ENCODE measurements at regions not wholly inside any gene's neighbourhood (a gene's known extent, or its start where the extent isn't known, plus 50 kb on each side); places are given as distances from the start of the nearest gene placed in this dataset.
A peak's percentile ranks its signal among the peaks of the same experiment; 100 is the strongest.

- Histone ChIP-seq H3K27ac (ENCODE audit: low read depth, low read length) (peak overlapping the region; percentile 38), H3K9me3 (ENCODE audit: control insufficient read depth in 1 of 2, low read length in 2 of 2) (no peaks in the 10 kb centered on the region), H3K4me3 (ENCODE audit: low read depth in 1 of 2, low read length in 2 of 2) (no peak overlapping the region), H3K27me3 (ENCODE audit: control insufficient read depth in 1 of 2, insufficient read depth in 2 of 2, low read length in 2 of 2) (no peaks in the 10 kb centered on the region), H3K36me3 (ENCODE audit: control insufficient read depth in 1 of 2, insufficient read depth in 2 of 2, low read length in 2 of 2) (no peaks in the 10 kb centered on the region), H3K9ac (ENCODE audit: low read depth in 1 of 2, low read length in 2 of 2) (no peak overlapping the region), H3K4me1 (ENCODE audit: control insufficient read depth in 1 of 2, insufficient read depth in 2 of 2, low read length in 2 of 2) (peaks cover 2 to 10% of the 10 kb centered on the region in 2 donors)
Measured at GRCh38 chr2:222993920-222994650, 57.9 kb upstream of the KCNE4 start.

GRCh38 chr2:222998459-222998858, 53.5 kb upstream of the KCNE4 start:
- Histone ChIP-seq H3K27ac (ENCODE audit: low read depth, low read length) (no peak overlapping the region), H3K27me3 (ENCODE audit: control insufficient read depth in 1 of 2, insufficient read depth in 2 of 2, low read length in 2 of 2) (no peaks in the 10 kb centered on the region), H3K9ac (ENCODE audit: low read depth in 1 of 2, low read length in 2 of 2) (no peak overlapping the region), H3K4me3 (ENCODE audit: low read depth in 1 of 2, low read length in 2 of 2) (no peak overlapping the region), H3K9me3 (ENCODE audit: control insufficient read depth in 1 of 2, low read length in 2 of 2) (no peaks in the 10 kb centered on the region), H3K4me1 (ENCODE audit: control insufficient read depth in 1 of 2, insufficient read depth in 2 of 2, low read length in 2 of 2) (peaks cover 0 to 2% of the 10 kb centered on the region in 2 donors), H3K36me3 (ENCODE audit: control insufficient read depth in 1 of 2, insufficient read depth in 2 of 2, low read length in 2 of 2) (no peaks in the 10 kb centered on the region)

- no peaks in the 10 kb centered on the region for H3K4me1 ChIP-seq (ENCODE audit: control insufficient read depth in 1 of 2, insufficient read depth in 2 of 2, low read length in 2 of 2)
- H3K9ac ChIP-seq (ENCODE audit: low read depth in 1 of 2, low read length in 2 of 2) = no peak overlapping the region
- no peaks in the 10 kb centered on the region for H3K9me3 ChIP-seq (ENCODE audit: control insufficient read depth in 1 of 2, low read length in 2 of 2)
- H3K27ac ChIP-seq (ENCODE audit: low read depth, low read length) = no peak overlapping the region
- H3K36me3 ChIP-seq (ENCODE audit: control insufficient read depth in 1 of 2, insufficient read depth in 2 of 2, low read length in 2 of 2) = no peaks in the 10 kb centered on the region
- H3K4me3 ChIP-seq (ENCODE audit: low read depth in 1 of 2, low read length in 2 of 2) = no peak overlapping the region
- no peaks in the 10 kb centered on the region for H3K27me3 ChIP-seq (ENCODE audit: control insufficient read depth in 1 of 2, insufficient read depth in 2 of 2, low read length in 2 of 2)
Measured at GRCh38 chr2:223000872-223001796, 50.9 kb upstream of the KCNE4 start.

GRCh38 chr2:223001797-223002175, 50.2 kb upstream of the KCNE4 start:
- Histone ChIP-seq H3K27ac (ENCODE audit: low read depth, low read length) (no peak overlapping the region), H3K9me3 (ENCODE audit: control insufficient read depth in 1 of 2, low read length in 2 of 2) (no peaks in the 10 kb centered on the region), H3K4me1 (ENCODE audit: control insufficient read depth in 1 of 2, insufficient read depth in 2 of 2, low read length in 2 of 2) (no peaks in the 10 kb centered on the region), H3K36me3 (ENCODE audit: control insufficient read depth in 1 of 2, insufficient read depth in 2 of 2, low read length in 2 of 2) (no peaks in the 10 kb centered on the region), H3K9ac (ENCODE audit: low read depth in 1 of 2, low read length in 2 of 2) (no peak overlapping the region), H3K4me3 (ENCODE audit: low read depth in 1 of 2, low read length in 2 of 2) (no peak overlapping the region), H3K27me3 (ENCODE audit: control insufficient read depth in 1 of 2, insufficient read depth in 2 of 2, low read length in 2 of 2) (no peaks in the 10 kb centered on the region)
